Activated B cell treated with CpG ODN at 0.5 μM for 24 hours (primary cell): ENCODE measurements at regions not wholly inside any gene's neighbourhood (a gene's known extent, or its start where the extent isn't known, plus 50 kb on each side); places are given as distances from the start of the nearest gene placed in this dataset.

Experiments used
- ATAC-seq: fragments of 200-7000 bp; cut with Tn5 transposase; one replicate; pipeline ENCODE4 v1.10.0; 2021; ENCODE audit warnings: low read depth, mild to moderate bottlenecking, moderate library complexity
- CTCF ChIA-PET: fragments of 350-600 bp; sonication (Branson Sonifier 250); formaldehyde crosslinking; loops from one replicate; lab custom pipeline; 2021; ENCODE audit warnings: antibody characterized with exemption; lab: Charles Lee
- POLR2A ChIA-PET: fragments of 350-600 bp; sonication (Branson Sonifier 250); formaldehyde crosslinking; loops from one replicate; lab custom pipeline; 2021; ENCODE audit warnings: antibody characterized with exemption; lab: Charles Lee
- DNase-seq: peaks from one replicate; pipeline ENCODE4 v3.0.0; 2022
- H3K27ac Mint-ChIP-seq: one replicate; pipeline ENCODE4 v1.8.0; 2020; ENCODE audit warnings: mixed read lengths
- H3K27me3 Mint-ChIP-seq: one replicate; pipeline ENCODE4 v1.8.0; 2021; ENCODE audit warnings: mixed read lengths
- H3K36me3 Mint-ChIP-seq: one replicate; pipeline ENCODE4 v1.8.0; 2021; ENCODE audit warnings: low read depth, mixed read lengths
- H3K4me1 Mint-ChIP-seq: one replicate; pipeline ENCODE4 v1.8.0; 2021; ENCODE audit warnings: mixed read lengths
- H3K4me3 Mint-ChIP-seq: one replicate; pipeline ENCODE4 v1.8.0; 2020; ENCODE audit warnings: mild to moderate bottlenecking, mixed read lengths
- H3K9me3 Mint-ChIP-seq: one replicate; pipeline ENCODE4 v1.8.0; 2020; ENCODE audit warnings: mixed read lengths
- CTCF ChIP-seq: fragments of 200-600 bp; IDR thresholded peaks from one replicate; pipeline ENCODE4 v1.8.0; 2022; ENCODE audit warnings: antibody characterized with exemption, mild to moderate bottlenecking
- intact Hi-C: fragments of 100-400 bp; cut with micrococcal nuclease; formaldehyde crosslinking; loops from one replicate; pipeline ENCODE4 v1.15.1; 2024

GRCh38 chr11:15735706-15736105 is 620.6 kb downstream of the SOX6 start:
- no peak overlapping the region for H3K27ac Mint-ChIP-seq
- H3K9me3 Mint-ChIP-seq: no peaks in the 10 kb centered on the region
- no peaks in the 10 kb centered on the region for H3K36me3 Mint-ChIP-seq
- intact Hi-C loops: no loop called here
- H3K27me3 Mint-ChIP-seq: no peaks in the 10 kb centered on the region
- H3K4me1 Mint-ChIP-seq: no peaks in the 10 kb centered on the region
- no peak for DNase-seq
- TF ChIP-seq CTCF: no peak
- POLR2A ChIA-PET: no interaction called here
- ATAC-seq: no peak
- H3K4me3 Mint-ChIP-seq: no peak overlapping the region
- CTCF ChIA-PET: no interaction called here

GRCh38 chr11:15737320-15737719 is 619.0 kb downstream of the SOX6 start:
- no peak overlapping the region for H3K4me3 Mint-ChIP-seq
- no peak for DNase-seq
- no peaks in the 10 kb centered on the region for H3K27me3 Mint-ChIP-seq
- CTCF ChIA-PET: no interaction called here
- no peaks in the 10 kb centered on the region for H3K9me3 Mint-ChIP-seq
- intact Hi-C loops: no loop called here
- H3K4me1 Mint-ChIP-seq: no peaks in the 10 kb centered on the region
- TF ChIP-seq CTCF: no peak
- H3K36me3 Mint-ChIP-seq: no peaks in the 10 kb centered on the region
- POLR2A ChIA-PET: no interaction called here
- no peak overlapping the region for H3K27ac Mint-ChIP-seq
- no peak for ATAC-seq

GRCh38 chr11:15738931-15739330 is 617.4 kb downstream of the SOX6 start:
- no peak for TF ChIP-seq CTCF
- ATAC-seq (no peak), DNase-seq (no peak)
- H3K27ac Mint-ChIP-seq: no peak overlapping the region
- CTCF ChIA-PET: no interaction called here
- POLR2A ChIA-PET: no interaction called here
- H3K4me1 Mint-ChIP-seq: no peaks in the 10 kb centered on the region
- no peak overlapping the region for H3K4me3 Mint-ChIP-seq
- H3K27me3 Mint-ChIP-seq: no peaks in the 10 kb centered on the region
- no peaks in the 10 kb centered on the region for H3K36me3 Mint-ChIP-seq
- no peaks in the 10 kb centered on the region for H3K9me3 Mint-ChIP-seq
- intact Hi-C loops: no loop called here

- TF ChIP-seq CTCF: no peak
- intact Hi-C loops: no loop called here
- H3K27ac Mint-ChIP-seq: no peak overlapping the region
- DNase-seq (no peak), ATAC-seq (no peak)
- POLR2A ChIA-PET: no interaction called here
- no peak overlapping the region for H3K4me3 Mint-ChIP-seq
- H3K4me1 Mint-ChIP-seq: no peaks in the 10 kb centered on the region
- peaks cover 3% of the 10 kb centered on the region for H3K9me3 Mint-ChIP-seq
- no peaks in the 10 kb centered on the region for H3K36me3 Mint-ChIP-seq
- CTCF ChIA-PET: no interaction called here
- no peaks in the 10 kb centered on the region for H3K27me3 Mint-ChIP-seq
Measured at GRCh38 chr11:15742626-15743519, 613.5 kb downstream of the SOX6 start.

GRCh38 chr11:15744693-15745092 is 611.7 kb downstream of the SOX6 start:
- ATAC-seq: no peak
- TF ChIP-seq CTCF: no peak
- Mint-ChIP-seq H3K4me1 (no peaks in the 10 kb centered on the region), H3K4me3 (no peak overlapping the region), H3K27ac (no peak overlapping the region), H3K27me3 (no peaks in the 10 kb centered on the region), H3K9me3 (peaks cover 3% of the 10 kb centered on the region), H3K36me3 (no peaks in the 10 kb centered on the region)
- CTCF ChIA-PET: no interaction called here
- DNase-seq: no peak
- POLR2A ChIA-PET: no interaction called here
- intact Hi-C loops: no loop called here
